COLO668 (cell line): ENCODE measurements at regions not wholly inside any gene's neighbourhood (a gene's known extent, or its start where the extent isn't known, plus 50 kb on each side); places are given as distances from the start of the nearest gene placed in this dataset.

ENCODE experiments used
- DNase-seq: peaks from one replicate; lab custom pipeline; 2025; ENCODE audit not compliant: unreplicated experiment; lab: John Stamatoyannopoulos, UW

- no peak for DNase-seq
Measured at GRCh38 chr4:111985426-111985825, 159.8 kb upstream of the FAM241A start.

- no peak for DNase-seq
Measured at GRCh38 chr4:111986095-111986494, 159.2 kb upstream of the FAM241A start.

DNA sequence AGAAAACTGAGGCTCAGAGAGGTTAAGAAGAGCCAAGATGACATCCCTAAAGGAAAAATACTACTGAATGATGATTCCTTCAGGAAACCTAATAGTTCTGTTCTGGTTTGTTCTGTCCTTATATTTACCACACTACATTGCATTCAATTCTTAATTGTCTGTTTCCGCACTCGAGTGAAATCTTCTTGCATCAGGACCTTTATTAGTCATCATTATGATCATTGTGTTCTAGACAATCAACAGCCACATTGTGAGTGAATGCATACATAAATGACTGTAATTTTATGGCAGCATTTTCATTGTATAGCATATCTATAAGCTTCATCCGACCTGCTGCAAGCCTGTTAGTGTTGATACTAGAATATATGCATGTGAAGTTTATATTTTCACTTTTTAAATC, 156.7 kb upstream of the FAM241A start:
- DNase-seq = no peak

GRCh38 chr4:111989817-111990216, 155.4 kb upstream of the FAM241A start:
- DNase-seq = no peak

- no peak for DNase-seq
Measured at GRCh38 chr4:111991163-111991562, 154.1 kb upstream of the FAM241A start.

DNA sequence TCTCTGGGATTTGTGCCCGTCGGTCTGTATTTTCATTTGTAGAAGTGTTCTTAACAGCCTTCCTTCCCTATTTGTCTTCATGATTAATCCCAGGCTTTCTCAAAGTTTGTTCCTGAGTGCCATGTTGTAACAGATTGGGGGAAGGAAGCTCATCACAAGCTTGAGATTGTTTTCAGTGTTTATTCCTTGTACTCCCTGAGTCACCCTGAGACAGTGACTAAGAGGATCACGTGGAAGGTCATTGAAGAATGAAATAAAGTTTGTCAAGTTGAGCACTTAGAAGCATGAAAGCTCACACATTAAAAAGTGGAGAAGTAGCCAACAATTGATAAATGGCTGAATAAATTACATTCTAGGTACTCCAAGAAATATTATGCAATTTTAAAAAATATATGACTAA, 153.5 kb upstream of the FAM241A start:
- DNase-seq = no peak

DNA sequence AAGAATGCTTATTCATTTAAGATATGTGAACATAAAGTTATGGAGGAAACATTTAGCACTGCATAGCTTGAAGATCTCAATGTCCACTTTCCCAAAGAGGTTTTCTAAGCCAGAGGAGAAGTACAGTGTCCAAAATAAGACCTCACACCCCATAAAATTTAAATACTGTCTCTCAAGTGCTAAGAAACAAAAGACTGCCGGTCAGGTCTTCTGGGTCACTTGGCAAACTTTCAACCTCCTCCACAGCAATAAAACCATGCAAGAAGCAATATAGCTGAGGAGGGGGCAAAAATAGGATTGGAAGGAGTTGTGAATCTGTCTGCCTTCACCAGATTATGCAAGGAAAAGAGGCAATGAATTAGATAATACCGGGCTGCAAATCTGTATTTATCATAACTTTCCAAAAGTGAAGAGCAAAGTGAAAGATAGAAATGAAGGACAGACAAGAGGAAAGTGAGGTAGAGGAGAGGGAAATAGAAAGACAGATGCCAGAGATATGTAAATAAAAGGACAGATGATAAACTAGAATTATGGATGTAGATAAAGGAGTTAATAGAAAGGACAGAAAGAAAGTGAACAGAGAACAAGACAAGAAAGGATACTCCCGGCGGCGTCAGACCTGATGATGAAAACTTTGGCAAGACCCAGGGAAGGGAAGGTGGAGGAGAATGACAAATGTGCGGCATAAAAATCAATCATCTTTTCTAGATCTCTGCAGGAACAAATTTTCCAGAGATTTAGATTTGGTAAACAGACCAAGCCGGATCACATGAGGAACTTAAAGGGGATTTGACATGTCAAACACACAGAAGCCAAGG, 152.7 kb upstream of the FAM241A start:
- no peak for DNase-seq

DNA sequence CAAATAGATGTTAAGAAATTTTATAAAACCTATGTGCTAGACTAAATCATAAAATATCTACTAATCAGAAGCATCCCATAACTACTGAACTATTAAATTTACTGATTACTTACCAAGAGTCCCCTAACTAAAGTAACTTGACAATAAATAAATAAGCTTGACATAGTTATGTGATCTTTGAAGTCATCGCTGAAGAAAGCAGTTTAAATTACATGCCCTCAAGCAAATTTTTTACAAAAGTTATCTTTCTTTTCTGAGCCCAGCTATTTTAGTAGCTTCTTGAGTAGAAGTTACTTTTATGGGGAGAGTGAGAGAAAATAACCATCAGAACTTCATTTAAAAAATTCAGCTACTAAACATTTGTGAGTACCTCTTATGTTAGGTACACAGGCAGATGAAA, 150.9 kb upstream of the FAM241A start:
- DNase-seq = no peak

GRCh38 chr4:111997785-111998184, 147.5 kb upstream of the FAM241A start:
- DNase-seq = no peak

DNA sequence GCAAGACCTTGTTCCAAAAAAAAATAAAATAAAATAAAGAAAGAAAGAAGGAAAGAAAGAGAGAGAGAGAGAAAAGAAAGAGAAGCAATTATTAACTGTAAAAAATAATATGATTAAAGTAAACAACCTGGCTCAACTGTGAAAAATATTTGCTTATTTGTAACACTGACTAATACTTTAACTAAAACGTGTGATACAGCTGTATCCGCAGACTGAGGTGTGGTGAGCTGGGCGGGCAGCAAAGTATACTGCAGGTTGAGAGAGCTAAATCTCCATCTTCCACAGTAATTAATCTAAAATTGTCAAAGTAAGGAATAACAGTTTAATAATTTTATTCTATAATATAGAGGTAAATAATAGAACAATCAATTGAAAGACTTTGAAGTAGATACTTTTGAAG, 145.5 kb upstream of the FAM241A start:
- DNase-seq = no peak

GRCh38 chr4:112001041-112001440, 144.2 kb upstream of the FAM241A start:
- no peak for DNase-seq

DNA sequence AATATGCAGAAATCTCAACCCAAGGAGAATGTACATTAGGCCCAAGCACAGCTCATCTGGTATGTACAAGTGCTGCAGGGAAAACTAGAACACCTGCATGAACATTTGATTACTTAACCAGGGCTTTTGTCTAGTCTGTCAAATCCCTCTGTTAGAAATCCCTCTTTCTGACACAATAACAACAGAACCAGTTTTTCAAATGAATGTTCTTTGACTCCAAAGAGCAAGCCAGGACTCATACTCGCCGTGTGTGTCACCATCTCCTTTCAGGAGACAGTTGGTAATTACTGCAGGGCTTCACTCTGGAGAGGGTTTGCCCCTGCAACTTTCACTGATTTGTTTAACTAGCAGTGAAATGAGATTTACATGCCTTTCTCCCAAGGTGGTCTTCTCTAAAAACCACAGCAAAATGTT, 143.0 kb upstream of the FAM241A start:
- no peak for DNase-seq

GRCh38 chr4:112003231-112003907, 141.9 kb upstream of the FAM241A start:
- no peak for DNase-seq

DNA sequence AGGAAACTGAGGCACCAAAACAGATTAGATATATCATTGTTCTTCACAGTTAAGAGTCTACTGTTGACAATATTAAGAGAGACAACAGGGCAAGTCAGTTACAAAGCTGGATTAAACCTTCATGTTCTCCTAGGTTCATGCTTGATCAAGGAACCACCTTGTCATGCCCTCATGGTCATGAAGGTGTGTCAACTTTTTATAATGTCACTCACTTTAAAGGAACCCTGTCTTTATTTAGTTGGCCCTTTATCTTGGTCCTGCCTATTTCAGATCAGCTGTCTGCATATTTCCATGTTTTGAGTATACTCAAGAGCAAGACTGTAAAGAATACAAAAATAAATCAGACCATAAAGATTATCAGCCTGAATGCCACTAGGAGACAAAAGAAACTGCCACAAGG, 140.2 kb upstream of the FAM241A start:
- no peak for DNase-seq

DNA sequence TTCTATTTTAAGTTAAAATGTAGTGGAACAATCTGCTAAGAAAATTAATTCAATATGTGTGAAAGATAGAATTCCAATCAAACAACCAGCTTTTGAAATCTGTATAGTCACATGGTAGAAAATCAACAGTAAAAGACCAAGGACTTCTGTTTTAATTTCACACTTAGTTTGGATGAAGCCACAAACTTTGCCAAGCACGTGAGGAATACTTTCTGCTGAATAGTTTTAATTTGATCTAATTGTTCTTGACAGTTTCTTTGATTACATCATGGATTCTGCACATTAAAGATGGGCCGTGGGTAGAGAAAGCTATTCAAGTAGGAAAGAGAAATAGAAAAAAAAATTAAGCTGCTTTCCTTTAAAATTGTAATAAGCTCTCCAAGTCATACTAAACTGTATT, 137.9 kb upstream of the FAM241A start:
- no peak for DNase-seq

- DNase-seq = no peak
Measured at GRCh38 chr4:112015960-112016359, 129.3 kb upstream of the FAM241A start.

DNA sequence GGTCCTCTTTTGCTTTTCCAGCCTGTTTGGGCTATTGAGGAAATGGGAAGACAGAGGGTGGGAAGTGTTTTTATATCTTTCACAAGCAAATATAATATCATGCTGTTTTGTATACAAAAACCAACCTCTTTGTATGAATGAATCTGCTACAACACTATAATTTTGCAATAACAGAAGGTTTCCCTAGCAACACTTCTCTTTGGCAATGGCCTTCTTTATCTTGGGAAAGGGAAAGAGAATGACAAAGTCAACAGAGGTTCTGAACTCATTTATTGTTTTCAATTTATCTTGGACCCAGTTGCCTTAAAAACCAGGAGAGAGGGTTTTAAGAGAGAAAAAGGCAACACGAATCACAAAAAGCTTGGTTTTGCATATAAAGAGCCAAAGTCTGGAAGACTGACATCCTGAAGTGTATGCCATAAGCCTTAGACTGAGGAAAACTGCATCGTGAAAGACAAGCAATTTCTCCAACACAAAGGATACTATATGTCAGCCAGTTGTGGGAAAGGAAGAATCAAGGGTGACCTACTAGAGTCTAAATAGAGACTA, 121.8 kb upstream of the FAM241A start:
- DNase-seq = no peak

DNA sequence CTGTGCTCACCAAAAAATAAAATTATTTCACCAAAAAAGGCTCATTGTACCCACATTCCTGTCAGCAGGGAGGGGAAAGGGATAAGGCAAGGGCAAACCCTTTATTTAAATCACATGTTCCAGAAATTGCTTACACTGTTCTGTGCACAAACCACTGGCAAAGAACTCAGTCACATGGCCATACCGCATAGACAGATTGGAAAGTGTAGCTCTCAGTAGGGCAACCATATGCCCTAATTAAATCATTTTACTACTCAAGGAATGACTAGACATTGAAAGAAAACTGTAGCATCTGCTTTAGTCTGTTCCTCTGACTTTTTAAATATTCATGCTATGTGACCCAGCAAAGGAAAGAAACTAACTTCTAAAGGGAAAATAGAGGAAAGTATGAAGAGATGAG, 119.2 kb upstream of the FAM241A start:
- DNase-seq = no peak

DNA sequence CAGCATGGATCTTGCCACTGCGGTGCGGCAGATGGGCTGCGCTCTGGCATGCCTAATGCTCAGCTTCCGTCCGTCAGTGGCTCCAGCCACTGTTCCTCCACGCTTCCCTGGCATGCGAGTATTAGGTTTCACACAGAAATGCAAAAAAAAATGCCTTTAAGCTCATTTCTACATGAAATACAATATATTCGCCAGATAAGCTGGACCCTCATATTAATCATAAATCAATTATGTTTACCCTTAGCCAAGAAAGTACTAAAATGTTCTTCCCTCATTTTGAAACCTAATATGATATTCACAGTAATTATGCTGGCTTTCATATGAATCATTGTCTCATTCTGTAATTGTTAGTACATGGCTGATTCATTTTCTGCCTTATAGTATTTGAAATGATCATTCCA, 115.5 kb upstream of the FAM241A start:
- no peak for DNase-seq

GRCh38 chr4:112031712-112032328, 113.4 kb upstream of the FAM241A start:
- DNase-seq = peak; percentile 19

DNA sequence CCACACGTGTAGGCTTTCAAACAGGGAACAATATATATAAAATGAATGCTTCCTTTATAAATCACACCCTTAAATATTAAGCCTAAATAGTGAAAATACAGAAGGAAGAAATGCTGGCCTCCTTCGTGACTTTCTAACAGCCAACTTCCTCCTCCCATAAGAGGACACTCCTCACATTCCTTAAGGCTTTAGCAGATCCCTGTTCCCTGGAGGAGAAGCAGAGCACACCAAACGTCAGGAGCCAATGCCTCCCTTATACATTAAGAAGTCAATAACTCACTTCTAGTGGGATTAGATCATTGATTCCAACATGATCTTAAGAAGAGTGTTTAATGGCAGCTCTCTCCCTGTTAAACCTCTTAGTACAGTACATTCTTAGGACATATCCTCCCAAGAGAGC, 108.4 kb upstream of the FAM241A start:
- DNase-seq = no peak

DNA sequence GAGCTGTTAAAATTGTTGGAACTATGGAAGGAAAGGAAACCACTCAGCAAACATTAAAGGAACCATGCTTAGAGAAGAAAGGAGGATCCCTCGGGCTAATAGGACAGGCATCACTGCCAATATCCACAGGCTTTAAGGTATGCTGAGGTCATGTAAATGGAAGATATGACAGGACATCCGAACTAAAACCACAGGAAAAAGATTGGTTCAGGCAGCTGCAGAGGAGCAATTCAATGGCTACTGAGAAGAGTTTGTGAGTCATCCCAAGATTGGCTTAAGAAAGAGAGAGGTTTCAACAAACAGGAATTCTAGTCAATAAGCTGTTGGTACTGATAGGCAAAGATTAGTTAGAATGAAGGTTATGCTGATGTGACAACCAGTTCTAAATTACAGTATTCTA, 106.4 kb upstream of the FAM241A start:
- no peak for DNase-seq
